Upper lobe of left lung (tissue), 4 donors: ENCODE measurements at regions not wholly inside any gene's neighbourhood (a gene's known extent, or its start where the extent isn't known, plus 50 kb on each side); places are given as distances from the start of the nearest gene placed in this dataset.

ENCODE experiments used
- CTCF ChIP-seq, 6 experiments: fragments of 450-650 bp in 4 of 6; fragments of 200-600 bp in 2 of 6; sonication (generic) in 2 of 6; IDR thresholded peaks; one replicate each; pipeline ENCODE4 v1.5.1; 2016 to 2019; ENCODE audit warnings: antibody characterized with exemption in 6 of 6
- POLR2A ChIP-seq, 4 donors: fragments of 450-650 bp; IDR thresholded peaks; one replicate each; pipeline ENCODE4 v1.5.1; 2016 to 2017; ENCODE audit warnings: antibody characterized with exemption in 4 of 4, mild to moderate bottlenecking in 2 of 4
- POLR2AphosphoS5 ChIP-seq, 2 donors: sonication (generic); formaldehyde crosslinking; IDR thresholded peaks; one replicate each; pipeline ENCODE4 v1.5.1; 2017; ENCODE audit warnings: antibody characterized with exemption in 2 of 2

DNA sequence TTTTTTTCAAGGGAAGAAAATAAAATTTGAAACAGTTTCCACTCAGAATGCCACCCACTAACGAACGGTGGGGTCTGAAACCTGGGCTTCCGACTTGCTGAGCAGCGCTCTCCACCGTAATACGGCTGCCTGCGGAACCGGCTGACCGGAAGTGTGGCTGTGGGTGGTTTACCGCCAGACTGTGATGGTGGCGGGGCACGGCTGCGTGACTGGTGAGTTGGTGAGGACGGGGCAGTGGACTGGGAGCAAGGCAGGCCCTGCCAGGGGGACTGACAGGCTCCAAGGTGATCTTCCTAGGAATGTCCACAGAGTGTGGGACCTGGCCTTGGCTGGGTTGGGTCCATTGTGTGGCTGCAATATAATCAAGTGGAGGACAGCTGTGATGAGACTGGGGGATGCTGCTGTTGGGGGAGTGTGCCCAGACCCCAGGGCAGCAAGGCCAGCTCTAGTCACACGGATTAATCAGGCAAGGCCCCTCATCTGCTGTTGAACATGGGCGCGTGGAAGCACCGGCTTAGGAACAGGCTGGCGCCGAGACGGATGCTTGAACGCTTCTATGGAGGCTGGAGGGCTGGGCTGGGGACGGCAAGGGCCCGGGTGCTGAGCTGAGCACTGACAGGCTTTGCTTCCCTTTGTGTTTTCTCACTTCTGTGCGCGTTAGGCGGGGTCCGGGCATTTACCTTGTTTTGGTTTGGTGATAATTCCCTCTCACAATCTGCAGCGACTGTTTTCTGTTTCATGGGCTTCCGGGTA, 357.7 kb upstream of the SPRED2 start:
- TF ChIP-seq CTCF (IDR thresholded peaks at IDR 0.05) (no peak), POLR2AphosphoS5 (IDR thresholded peaks at IDR 0.05) (no peak), POLR2A (IDR thresholded peaks at IDR 0.05) (no peak)
